GM19240 (cell line): ENCODE measurements at regions not wholly inside any gene's neighbourhood (a gene's known extent, or its start where the extent isn't known, plus 50 kb on each side); places are given as distances from the start of the nearest gene placed in this dataset.

Experiments used
- DNase-seq: peaks from one replicate; pipeline ENCODE4 v3.0.0; 2011; ENCODE audit warnings: low spot score; ENCODE audit not compliant: insufficient read length

- no peak for DNase-seq
Observed at GRCh38 chr18:33863912-33864311, 285.9 kb downstream of the ASXL3 start.

- no peak for DNase-seq
Observed at GRCh38 chr18:33854827-33855139, 276.8 kb downstream of the ASXL3 start.

GRCh38 chr18:33854086-33854826, 276.2 kb downstream of the ASXL3 start:
- no peak for DNase-seq

GRCh38 chr18:33853187-33853586, 275.2 kb downstream of the ASXL3 start:
- DNase-seq = no peak

GRCh38 chr18:33851546-33852078, 273.6 kb downstream of the ASXL3 start:
- no peak for DNase-seq

GRCh38 chr18:33849731-33850130, 271.7 kb downstream of the ASXL3 start:
- no peak for DNase-seq

GRCh38 chr18:33844232-33844631, 266.2 kb downstream of the ASXL3 start:
- DNase-seq = no peak

- no peak for DNase-seq
Observed at GRCh38 chr18:33841221-33841967, 263.4 kb downstream of the ASXL3 start.

- no peak for DNase-seq
Observed at GRCh38 chr18:33840212-33840593, 262.2 kb downstream of the ASXL3 start.

GRCh38 chr18:33839452-33840211, 261.6 kb downstream of the ASXL3 start:
- DNase-seq = peak; percentile 12

- no peak for DNase-seq
Observed at GRCh38 chr18:33838054-33838453, 260.0 kb downstream of the ASXL3 start.

GRCh38 chr18:33837191-33837590, 259.2 kb downstream of the ASXL3 start:
- DNase-seq = no peak

GRCh38 chr18:33836564-33836963, 258.5 kb downstream of the ASXL3 start:
- DNase-seq = no peak

- no peak for DNase-seq
Observed at GRCh38 chr18:33835419-33835818, 257.4 kb downstream of the ASXL3 start.

- DNase-seq = no peak
Observed at GRCh38 chr18:33833842-33834241, 255.8 kb downstream of the ASXL3 start.

GRCh38 chr18:33831424-33831823, 253.4 kb downstream of the ASXL3 start:
- no peak for DNase-seq

- DNase-seq = no peak
Observed at GRCh38 chr18:33830213-33830612, 252.2 kb downstream of the ASXL3 start.

- DNase-seq = no peak
Observed at GRCh38 chr18:33828949-33829348, 250.9 kb downstream of the ASXL3 start.

- DNase-seq = no peak
Observed at GRCh38 chr18:33826151-33826550, 248.1 kb downstream of the ASXL3 start.

- DNase-seq = no peak
Observed at GRCh38 chr18:33821503-33821902, 243.5 kb downstream of the ASXL3 start.

- DNase-seq = no peak
Observed at GRCh38 chr18:33820517-33821371, 242.7 kb downstream of the ASXL3 start.
